Gastroesophageal sphincter (tissue), 3 donors: ENCODE measurements at regions not wholly inside any gene's neighbourhood (a gene's known extent, or its start where the extent isn't known, plus 50 kb on each side); places are given as distances from the start of the nearest gene placed in this dataset.

Source experiments
- CTCF ChIP-seq, 4 experiments: fragments of 200-600 bp in 2 of 4; fragments of 450-650 bp in 2 of 4; sonication (generic) in 1 of 4; IDR thresholded peaks; one replicate each; pipeline ENCODE4 v1.5.1; 2017 to 2019; ENCODE audit warnings: antibody characterized with exemption in 4 of 4, mild to moderate bottlenecking in 2 of 4, moderate library complexity in 2 of 4
- EP300 ChIP-seq: sonication (generic); formaldehyde crosslinking; IDR thresholded peaks from one replicate; pipeline ENCODE4 v1.6.1; 2017; ENCODE audit warnings: antibody characterized with exemption, mild to moderate bottlenecking
- POLR2A ChIP-seq, 2 donors: fragments of 450-650 bp; IDR thresholded peaks; one replicate each; pipeline ENCODE4 v1.6.1; 2017; ENCODE audit warnings: antibody characterized with exemption in 2 of 2, mild to moderate bottlenecking in 2 of 2, moderate library complexity in 1 of 2

- TF ChIP-seq CTCF (IDR thresholded peaks at IDR 0.05) (no peak), EP300 (no peak), POLR2A (IDR thresholded peaks at IDR 0.05) (no peak)
Measured at GRCh38 chr13:73268306-73268705, 209.5 kb downstream of the KLF5 start.
